Body of pancreas (tissue), 4 donors: ENCODE measurements at regions not wholly inside any gene's neighbourhood (a gene's known extent, or its start where the extent isn't known, plus 50 kb on each side); places are given as distances from the start of the nearest gene placed in this dataset.

Experiments used
- POLR2A ChIP-seq, 3 donors: fragments of 450-650 bp; IDR thresholded peaks; one replicate each; pipeline ENCODE4 v1.6.1; 2016; ENCODE audit warnings: antibody characterized with exemption in 3 of 3, mild to moderate bottlenecking in 2 of 3
- TF ChIP-seq, protein P1 (sequence below), 7 experiments: fragments of 450-650 bp in 4 of 7; fragments of 200-600 bp in 3 of 7; sonication (generic) in 3 of 7; IDR thresholded peaks; one replicate each; pipeline ENCODE4 v1.5.1; 2016 to 2019; ENCODE audit warnings: antibody characterized with exemption in 7 of 7

GRCh38 chr22:48824712-48825651 lies 1002.7 kb downstream of the BRD1 start:
- TF ChIP-seq, protein P1, sequence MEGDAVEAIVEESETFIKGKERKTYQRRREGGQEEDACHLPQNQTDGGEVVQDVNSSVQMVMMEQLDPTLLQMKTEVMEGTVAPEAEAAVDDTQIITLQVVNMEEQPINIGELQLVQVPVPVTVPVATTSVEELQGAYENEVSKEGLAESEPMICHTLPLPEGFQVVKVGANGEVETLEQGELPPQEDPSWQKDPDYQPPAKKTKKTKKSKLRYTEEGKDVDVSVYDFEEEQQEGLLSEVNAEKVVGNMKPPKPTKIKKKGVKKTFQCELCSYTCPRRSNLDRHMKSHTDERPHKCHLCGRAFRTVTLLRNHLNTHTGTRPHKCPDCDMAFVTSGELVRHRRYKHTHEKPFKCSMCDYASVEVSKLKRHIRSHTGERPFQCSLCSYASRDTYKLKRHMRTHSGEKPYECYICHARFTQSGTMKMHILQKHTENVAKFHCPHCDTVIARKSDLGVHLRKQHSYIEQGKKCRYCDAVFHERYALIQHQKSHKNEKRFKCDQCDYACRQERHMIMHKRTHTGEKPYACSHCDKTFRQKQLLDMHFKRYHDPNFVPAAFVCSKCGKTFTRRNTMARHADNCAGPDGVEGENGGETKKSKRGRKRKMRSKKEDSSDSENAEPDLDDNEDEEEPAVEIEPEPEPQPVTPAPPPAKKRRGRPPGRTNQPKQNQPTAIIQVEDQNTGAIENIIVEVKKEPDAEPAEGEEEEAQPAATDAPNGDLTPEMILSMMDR (IDR thresholded peaks at IDR 0.05): no peak
- TF ChIP-seq POLR2A (IDR thresholded peaks at IDR 0.05): no peak
